Right ventricle myocardium superior (tissue), 1 donor: ENCODE measurements at regions not wholly inside any gene's neighbourhood (a gene's known extent, or its start where the extent isn't known, plus 50 kb on each side); places are given as distances from the start of the nearest gene placed in this dataset.

Experiments
- ATAC-seq: fragments of 200-7000 bp; cut with Tn5 transposase; one replicate; pipeline ENCODE4 v1.9.1; 2020; ENCODE audit warnings: mild to moderate bottlenecking; ENCODE audit not compliant: poor library complexity
- DNase-seq: peaks from one replicate; pipeline ENCODE4 v3.0.0-alpha.2; 2020
- intact Hi-C: fragments of 100-400 bp; cut with DNase I; formaldehyde crosslinking; loops from one replicate; pipeline ENCODE4 v1.11.2; 2022
- donor health status: DM: no; HTN: yes; CAD: no; lungs with severe emphysema.

DNA sequence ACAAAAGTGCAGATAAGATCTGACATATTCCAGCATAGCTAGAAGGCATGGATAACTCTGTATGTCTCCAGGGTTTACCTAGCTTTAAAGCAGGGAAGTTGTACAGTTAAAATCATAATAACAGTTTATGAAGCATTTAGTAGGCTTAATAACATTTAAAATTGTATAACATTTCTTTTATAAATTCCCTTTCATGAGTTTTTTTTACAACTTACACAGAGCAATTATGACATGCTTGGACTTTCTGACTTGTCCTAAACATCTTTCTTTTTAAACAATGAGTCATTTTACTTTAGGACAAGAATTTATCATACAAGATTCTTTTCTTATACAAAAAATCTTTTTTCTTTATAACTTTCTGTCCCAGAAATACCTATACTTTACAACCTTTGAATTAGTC lies 408.5 kb upstream of the NEGR1 start:
- ATAC-seq, result no peak
- intact Hi-C loops, result no loop called here
- no peak for DNase-seq

DNA sequence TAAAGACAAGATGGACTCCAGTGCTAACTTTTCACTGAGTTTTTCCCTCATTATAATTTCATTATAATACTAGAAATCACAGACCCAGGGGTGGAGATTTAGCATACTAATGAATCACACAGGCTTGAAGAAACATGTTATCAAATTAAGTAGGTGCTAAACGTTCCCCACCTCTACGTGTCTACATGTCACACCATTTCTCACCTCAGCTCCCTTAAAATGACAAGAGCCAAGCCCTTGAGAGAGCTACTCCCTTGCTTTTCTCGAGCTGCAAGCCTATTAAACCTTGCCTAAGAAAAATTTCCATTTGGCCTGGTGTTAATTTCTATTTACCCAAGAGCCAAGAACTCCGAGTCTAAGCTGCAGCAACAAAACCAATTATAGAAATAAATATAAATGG lies 396.3 kb upstream of the NEGR1 start:
- ATAC-seq (no peak), DNase-seq (no peak)
- intact Hi-C loops, result no loop called here

DNA sequence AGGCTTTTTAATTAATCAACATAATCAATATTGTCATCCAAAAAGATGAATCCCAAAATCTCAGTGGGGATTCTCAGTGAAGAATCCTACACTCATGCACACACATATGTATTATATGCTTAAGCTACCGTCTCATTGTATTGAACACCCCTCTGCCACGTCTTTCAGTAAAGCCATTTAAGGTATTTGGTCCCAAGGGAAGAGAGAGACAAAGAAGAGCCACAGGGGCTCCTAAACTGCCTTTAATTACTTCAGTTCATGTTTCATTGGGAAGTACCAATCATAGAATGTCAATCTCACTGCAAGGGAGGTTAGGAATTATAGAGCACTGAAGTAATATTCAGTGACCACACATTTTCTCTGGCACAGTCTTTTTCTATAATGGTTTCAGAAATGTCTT lies 388.6 kb upstream of the NEGR1 start:
- no peak for ATAC-seq
- intact Hi-C loops, result no loop called here
- DNase-seq, result no peak

DNA sequence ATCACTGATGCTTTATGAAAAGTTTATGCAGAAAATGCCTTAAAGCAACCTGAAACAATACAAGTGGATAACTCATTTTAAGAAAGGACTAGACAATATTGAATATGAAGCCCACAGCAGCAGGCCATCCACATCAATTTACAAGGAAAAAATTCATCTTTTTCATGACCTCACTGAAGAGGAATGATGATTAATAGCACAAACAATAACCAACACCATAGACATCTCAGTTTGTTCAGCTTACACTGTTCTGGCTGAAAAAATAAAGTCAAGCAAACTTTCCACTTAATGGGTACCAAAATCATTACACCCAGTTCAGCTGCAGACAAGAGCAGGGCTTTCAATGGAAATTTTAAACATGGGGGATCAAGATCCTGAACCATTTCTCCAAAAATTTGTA lies 380.6 kb upstream of the NEGR1 start:
- intact Hi-C loops, result no loop called here
- ATAC-seq, result no peak
- no peak for DNase-seq

DNA sequence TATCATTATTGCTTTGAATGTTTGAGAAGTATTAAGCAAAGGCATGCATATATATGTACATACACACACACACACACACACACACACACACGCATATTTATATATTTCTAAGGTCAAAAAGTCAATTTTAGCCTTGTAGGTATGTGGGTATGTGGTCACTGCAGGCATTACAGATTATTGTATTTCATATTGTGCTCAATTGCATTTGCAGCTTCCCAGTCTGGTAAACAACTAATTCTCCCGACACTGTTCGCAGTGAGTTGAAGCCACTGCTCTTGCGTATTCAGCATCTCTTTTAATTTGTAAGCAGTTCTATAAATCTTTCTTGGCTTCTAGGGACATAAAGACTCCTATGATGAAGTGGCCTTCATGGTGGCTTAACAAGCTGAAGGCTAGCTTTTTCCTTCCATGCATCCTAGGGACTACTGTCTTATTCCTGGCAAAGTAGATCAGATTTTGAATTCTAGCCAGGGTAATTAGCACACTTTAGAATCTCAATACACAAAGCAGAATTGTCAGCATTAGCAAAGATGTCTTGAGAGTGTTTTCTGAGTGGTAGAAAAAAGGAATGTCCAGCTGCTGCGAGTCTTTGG lies 368.6 kb upstream of the NEGR1 start:
- ATAC-seq, result no peak
- DNase-seq, result no peak
- intact Hi-C loops, result no loop called here

DNA sequence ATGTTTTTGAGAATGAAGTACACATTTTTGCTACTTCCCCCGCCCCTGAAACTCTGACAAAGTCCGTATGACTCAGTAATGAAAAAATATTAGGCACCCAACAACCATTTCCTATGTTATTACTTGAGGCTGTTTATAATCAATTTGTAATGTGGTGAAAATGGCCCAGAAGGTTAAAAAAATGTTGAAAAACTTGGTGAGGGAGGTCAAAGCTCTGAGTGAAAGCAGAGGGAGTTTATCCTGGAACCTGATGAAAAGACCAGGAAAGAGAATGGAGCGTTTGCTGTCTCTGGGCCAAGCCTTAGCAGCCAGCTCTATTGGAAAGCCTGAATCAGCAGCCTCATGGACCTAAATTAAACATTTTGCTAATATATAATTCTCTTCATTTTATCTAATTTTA lies 367.7 kb upstream of the NEGR1 start:
- intact Hi-C loops, result no loop called here
- ATAC-seq, result no peak

DNA sequence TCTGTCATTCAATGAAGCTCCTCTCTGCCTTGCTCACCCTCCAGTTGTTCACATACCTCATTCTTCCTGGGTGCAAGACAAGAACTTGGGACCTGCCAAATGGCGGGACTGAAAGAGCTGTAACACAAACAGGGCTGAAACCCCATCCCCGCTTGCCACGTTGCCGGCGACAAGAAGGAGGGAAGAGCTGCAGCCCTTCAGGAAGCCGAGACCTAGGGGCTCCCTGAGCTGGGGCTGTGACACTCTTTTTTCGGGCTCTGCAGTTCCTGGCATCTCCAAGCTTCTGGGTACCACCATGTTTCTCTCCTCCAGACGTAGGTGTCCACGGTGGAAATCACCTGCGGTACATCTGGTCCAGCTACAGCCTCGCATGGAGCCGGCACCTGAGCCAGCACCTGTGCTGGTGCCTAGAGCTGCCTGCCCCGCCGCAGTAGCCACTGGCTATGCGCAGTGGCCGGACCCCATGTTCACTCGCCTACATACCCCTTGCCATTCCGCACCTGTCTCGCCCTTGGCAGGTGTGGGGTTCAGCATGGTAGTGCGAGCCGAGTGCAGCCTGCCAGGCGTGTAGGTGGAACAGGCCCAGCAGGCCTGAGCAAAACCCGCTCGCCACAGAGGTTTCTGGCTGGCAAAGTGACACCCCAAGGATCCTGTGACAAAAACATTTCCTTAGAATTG lies 367.0 kb upstream of the NEGR1 start:
- ATAC-seq, result no peak
- DNase-seq, result peak; percentile 32
- intact Hi-C loops, result no loop called here

More for the DNA sequence above, 367.7 kb upstream of the NEGR1 start:
- DNase-seq, result no peak

DNA sequence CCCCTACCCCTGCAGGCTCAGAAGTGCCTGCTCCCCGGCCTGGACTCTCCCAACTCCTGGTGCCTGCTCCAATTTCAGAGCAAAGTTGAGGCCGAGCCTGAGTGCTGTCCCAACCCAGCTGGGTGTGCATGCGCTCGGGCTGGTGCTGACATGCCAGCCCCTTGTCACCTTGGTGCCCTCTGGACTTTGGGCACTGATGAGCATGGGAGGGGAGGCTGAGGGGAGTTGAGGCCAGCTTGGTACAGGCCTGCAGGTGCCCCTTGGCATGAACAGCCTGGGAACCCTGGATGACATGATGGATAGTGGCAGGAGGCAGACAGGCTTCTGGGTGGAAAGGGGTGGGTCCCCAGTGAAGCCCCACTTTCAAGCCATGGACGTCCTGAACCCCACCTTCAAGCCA lies 366.1 kb upstream of the NEGR1 start:
- DNase-seq (peak; percentile 13), ATAC-seq (no peak)
- intact Hi-C loops, result no loop called here

DNA sequence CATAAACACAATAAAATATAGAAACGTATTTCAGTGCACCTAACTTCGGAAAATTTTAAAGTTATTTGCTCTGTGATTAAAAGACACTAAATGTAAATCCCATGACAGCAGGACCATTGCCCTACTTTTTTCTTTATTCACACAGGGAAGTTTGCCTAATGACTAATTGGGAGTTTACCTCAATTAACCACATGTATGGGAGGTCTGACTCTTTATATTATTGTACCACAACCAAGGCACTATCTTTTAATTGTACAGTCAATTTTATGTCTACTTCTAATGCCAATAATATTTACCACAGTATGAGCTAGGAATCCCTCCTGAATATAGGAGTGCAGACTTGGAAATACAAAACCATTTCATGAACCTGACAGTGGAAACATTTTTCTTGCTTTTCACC lies 360.8 kb upstream of the NEGR1 start:
- no peak for ATAC-seq
- no peak for DNase-seq
- intact Hi-C loops, result no loop called here

DNA sequence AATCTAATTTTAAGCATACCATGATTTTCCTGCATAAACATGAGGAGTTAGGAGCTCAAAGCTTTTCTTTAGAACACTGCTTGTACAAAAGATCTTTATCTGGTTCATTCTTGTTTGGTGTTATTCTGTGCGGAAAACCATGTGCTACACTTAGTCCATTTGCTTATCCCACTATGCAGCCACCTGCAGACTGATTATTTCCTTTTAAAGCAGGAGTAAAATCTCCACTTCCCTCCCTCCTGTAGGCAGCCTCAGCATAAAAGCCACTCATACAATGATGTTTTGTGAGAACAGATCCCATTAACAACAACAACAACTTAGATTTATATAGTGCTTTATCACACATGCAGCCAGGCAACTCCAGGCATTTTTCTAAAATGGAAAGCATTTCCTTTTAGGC lies 355.3 kb upstream of the NEGR1 start:
- ATAC-seq (no peak), DNase-seq (no peak)
- intact Hi-C loops, result no loop called here

DNA sequence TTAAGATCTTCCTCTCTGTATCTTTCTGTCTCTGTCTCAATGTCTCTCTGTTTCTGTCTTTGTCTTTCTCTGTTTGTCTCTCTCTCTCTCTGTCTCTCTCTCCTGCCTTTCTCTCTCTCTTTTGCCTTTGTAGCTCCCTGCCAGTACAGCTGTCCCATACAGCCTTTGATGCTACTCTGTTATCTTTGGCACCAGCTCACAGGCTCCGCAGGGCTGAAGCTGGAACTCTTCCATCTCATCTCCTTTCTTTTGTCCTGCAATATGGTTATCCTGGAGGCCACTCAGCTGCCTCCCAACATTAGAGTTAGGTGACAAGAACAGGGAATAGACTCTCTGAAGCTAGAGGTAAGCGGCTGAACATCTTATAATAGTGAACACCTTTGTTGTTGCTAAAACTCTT lies 354.3 kb upstream of the NEGR1 start:
- ATAC-seq, result no peak
- intact Hi-C loops, result no loop called here
- DNase-seq, result no peak

DNA sequence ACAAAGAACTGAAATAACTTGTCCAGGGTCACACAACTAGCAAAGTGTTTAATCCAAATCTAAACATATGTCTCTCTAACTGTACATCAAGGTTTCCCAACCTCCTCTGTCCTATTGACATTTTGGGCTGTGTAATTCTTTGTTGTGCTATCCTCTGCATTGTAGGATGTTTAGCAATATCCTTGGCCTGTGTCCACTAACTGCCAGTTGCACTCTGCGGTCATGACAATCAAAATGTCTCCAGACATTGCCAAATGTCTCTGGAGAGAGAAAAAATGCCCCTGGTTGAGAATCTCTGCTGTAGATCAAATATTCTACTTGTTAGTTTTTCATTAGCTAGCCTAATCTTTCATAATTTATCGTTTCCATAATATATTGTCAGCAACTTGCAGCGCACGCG lies 353.4 kb upstream of the NEGR1 start:
- ATAC-seq, result no peak
- DNase-seq, result no peak
- intact Hi-C loops, result no loop called here

DNA sequence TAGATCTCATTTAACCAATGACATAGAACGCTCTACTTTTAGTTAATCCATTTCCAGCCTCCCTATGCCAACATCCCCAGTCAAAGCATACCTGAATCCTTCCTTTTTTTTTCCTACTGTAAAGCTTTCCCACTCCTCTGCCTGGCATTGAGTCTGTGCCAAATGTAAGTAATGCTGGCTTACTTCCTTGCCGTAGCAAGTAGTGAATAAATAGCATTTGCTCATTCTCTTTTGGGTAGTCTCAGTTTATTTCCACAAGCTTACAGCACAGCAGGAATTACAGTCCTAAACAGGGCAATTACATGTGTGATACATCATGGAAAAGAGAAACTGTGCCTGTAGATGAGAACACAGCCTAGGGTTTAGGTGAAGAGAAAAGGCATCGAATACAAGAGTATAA lies 352.6 kb upstream of the NEGR1 start:
- ATAC-seq, result no peak
- DNase-seq, result no peak
- intact Hi-C loops, result no loop called here

DNA sequence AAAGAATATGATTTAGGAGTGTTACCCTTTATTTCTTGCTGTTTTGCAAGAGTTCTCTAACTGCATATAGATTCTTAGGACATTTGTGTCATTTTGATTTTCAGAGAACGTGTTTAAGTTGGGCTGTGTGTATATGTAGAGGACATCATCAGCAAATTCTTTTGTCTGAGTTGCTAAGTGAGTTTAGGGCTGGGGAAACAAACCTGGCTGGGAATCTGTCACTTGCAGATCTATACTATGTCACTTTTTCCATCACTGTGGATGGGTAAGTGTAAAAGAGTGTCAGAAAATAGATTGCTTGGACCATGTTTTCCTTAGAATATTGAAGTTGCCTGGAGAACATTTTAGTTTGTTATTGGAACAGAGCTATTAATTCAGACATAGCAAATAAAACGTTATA lies 349.1 kb upstream of the NEGR1 start:
- intact Hi-C loops, result no loop called here
- ATAC-seq (no peak), DNase-seq (no peak)

DNA sequence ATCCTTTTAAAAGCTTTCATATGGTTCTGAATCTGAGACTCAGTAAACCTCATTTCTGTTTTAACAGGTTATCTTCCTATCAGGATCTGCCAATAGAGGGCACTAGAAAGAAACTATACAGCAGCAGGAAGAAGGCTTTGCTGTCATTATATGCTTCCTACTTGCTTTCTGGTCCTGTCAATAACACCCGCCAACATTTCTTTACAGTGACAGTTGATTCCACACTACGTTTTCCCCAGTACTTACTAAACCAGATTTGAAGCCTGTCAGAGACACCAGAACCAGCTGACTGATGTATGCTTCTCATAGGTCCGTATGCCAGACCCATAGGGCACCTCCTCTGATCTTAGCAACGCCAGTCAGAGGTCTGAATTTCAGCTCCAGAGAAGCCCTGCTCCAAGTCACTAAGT lies 341.0 kb upstream of the NEGR1 start:
- intact Hi-C loops, result no loop called here
- DNase-seq (no peak), ATAC-seq (peak; percentile 85)

DNA sequence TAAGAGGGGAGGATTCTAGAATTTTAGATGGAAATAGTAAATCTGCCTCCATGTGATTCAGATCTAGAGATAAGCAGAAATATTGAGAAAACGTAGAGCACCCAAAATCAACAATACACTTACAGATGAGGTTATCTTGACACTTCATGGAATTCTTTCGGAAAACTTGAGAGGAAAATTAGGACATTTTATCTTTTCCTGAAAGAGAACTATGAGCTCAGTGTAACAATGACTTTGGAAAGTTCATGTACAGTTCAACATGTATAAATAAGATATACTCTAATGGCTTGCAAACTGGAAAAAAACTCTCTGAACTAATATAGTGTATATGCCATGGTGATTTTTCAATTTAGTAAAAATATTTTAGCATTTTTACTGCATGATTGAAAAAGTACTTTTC lies 338.1 kb upstream of the NEGR1 start:
- no peak for DNase-seq
- intact Hi-C loops, result no loop called here
- ATAC-seq, result no peak

DNA sequence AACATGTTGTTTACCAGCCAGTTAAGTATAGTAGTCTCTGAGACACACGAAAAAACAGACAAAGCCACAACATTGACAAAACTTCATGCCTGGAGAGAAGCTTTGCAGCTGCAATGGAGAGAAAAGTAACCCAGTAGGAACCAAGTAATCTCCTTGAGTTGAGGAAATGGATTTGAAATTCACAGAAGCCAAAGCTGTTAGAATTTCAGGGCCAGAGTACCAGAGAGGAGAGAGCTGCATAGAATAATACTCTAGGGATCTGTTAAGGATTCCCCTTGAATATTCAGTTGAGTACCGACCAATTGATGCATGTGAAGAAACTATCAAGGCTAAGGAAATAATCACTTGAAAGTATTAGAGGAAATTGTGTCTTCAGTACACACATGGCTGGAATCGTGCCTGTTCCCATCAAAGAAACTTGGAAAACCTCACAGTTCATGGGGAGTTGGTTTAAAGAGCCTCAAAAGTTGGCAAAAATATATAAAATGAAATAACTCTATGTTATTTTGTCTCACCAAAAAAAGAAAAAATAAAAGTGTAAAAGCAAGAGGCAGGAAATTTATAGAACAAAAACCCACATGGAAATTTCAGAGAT lies 324.0 kb upstream of the NEGR1 start:
- intact Hi-C loops, result no loop called here
- ATAC-seq, result no peak
- no peak for DNase-seq

DNA sequence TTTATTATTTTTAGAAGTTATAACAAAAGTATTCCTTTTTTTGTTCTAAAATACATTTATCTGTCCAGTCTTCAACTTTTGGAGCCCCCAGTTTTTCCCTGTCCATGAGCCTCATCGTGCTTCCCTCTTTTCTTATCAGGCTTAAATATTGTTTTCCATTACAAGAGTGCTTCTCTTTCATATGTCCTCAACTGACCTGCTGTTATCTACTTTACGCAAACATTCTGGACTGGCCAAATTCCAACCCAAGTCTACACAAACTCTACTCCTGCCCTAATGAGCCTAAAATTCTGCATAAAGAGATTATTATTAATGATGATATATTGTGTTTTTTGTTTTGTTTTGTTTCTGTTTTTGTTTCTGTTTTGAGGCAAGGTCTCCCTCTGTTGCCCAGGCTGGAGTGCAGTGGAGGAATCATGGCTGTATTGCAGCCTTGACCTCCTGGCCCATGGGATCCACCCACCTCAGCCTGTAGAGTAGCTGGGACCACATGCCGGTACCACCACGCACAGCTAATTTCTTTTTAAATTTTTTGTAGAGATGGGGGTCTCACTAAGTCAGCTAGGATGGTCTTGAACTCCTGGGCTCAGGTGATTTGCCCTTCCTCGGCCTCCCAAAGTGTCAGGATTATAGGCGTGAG lies 318.8 kb upstream of the NEGR1 start:
- DNase-seq, result no peak
- intact Hi-C loops, result no loop called here
- ATAC-seq, result peak; percentile 61

DNA sequence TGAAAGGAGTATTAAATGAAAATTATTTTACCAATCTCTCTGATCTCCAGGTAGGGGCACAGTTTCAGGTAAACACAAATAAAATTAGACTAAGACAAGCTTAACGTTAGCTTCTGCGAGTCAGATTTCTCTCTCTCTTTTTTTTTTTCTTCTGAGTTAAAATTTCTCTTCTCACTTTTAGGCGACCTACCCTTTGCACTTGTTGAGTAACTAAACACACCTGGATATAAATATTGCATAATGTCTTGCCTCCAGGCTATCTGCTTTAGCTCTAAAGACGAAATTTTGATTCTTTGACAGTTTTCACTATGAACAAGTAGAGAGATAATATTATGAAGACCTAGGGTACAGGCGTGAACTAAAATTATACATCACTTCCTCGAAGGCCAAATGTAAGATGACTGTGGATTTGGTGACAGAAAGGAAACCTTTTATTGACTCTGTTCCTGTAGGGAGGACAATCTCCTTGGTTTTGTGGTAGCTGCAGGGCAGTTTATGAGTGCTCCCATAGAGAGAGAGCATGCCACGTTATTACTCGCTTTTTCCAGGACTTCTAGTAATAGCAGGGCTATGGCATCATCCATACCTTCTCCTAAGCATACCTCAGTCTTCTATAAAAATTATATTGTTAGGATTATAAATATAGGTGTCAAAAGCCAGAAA lies 303.8 kb upstream of the NEGR1 start:
- intact Hi-C loops, result no loop called here
- no peak for DNase-seq
- no peak for ATAC-seq

DNA sequence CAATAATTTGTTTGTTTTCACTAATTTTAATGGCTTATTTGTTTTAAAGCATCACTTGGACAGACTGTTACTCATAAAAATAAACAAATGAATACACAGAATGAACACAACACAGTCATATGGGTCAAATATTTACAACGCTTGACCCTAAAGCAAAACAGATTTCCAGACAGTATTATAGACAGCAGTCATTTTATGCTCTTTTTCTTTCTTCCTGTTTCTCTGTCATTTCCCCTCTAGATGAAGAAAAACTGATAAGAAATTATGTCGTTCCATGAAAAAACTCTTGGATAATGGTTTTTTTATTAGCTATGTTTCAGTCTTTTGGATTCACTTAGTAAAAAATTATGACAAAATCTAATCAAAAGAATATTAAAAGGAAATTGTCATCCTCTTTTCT lies 297.3 kb upstream of the NEGR1 start:
- intact Hi-C loops, result no loop called here
- ATAC-seq (no peak), DNase-seq (no peak)
